H9 (cell line): ENCODE measurements at regions not wholly inside any gene's neighbourhood (a gene's known extent, or its start where the extent isn't known, plus 50 kb on each side); places are given as distances from the start of the nearest gene placed in this dataset.

Source experiments
- DNase-seq: peaks from one replicate; pipeline ENCODE4 v3.0.0-alpha.2; 2017
- H2AFZ ChIP-seq: one replicate; pipeline ENCODE4 v1.6.1; 2013; ENCODE audit warnings: mild to moderate bottlenecking, low read length, control low read depth, moderate library complexity
- H2AK5ac ChIP-seq: 2 replicates; pipeline ENCODE4 v1.6.1; 2013; ENCODE audit warnings: low read length, control low read depth, mixed read lengths; ENCODE audit not compliant: insufficient read length
- H2BK120ac ChIP-seq: one replicate; pipeline ENCODE4 v1.6.1; 2013; ENCODE audit warnings: low read depth, mild to moderate bottlenecking, low read length, control low read depth, inconsistent platforms; ENCODE audit not compliant: poor library complexity, severe bottlenecking
- H2BK12ac ChIP-seq: 2 replicates; pipeline ENCODE4 v1.6.1; 2013; ENCODE audit warnings: low read length, control low read depth, mixed read lengths, low read depth; ENCODE audit not compliant: insufficient read length
- H2BK15ac ChIP-seq: 2 replicates; pipeline ENCODE4 v1.6.1; 2013; ENCODE audit warnings: low read depth, low read length, control low read depth
- H2BK20ac ChIP-seq: one replicate; pipeline ENCODE4 v1.6.1; 2013; ENCODE audit warnings: low read depth, mild to moderate bottlenecking, low read length, control low read depth, inconsistent platforms; ENCODE audit not compliant: poor library complexity, severe bottlenecking
- H2BK5ac ChIP-seq: 2 replicates; pipeline ENCODE4 v1.6.1; 2013; ENCODE audit warnings: low read length, control low read depth, mixed read lengths; ENCODE audit not compliant: insufficient read length
- H3K14ac ChIP-seq: 2 replicates; pipeline ENCODE4 v1.6.1; 2013; ENCODE audit warnings: low read length, control low read depth; ENCODE audit not compliant: insufficient read depth
- H3K18ac ChIP-seq: 2 replicates; pipeline ENCODE4 v1.6.1; 2013; ENCODE audit warnings: low read depth, mild to moderate bottlenecking, mixed read lengths, low read length, control low read depth; ENCODE audit not compliant: insufficient read length
- H3K23ac ChIP-seq: 2 replicates; pipeline ENCODE4 v1.6.1; 2013; ENCODE audit warnings: low read length, control low read depth, mixed read lengths, low read depth; ENCODE audit not compliant: insufficient read length
- H3K23me2 ChIP-seq: 2 replicates; pipeline ENCODE4 v1.6.1; 2013; ENCODE audit warnings: low read depth, mild to moderate bottlenecking, mixed read lengths, low read length, control low read depth; ENCODE audit not compliant: insufficient read length, poor library complexity, severe bottlenecking
- H3K27ac ChIP-seq: 2 replicates; pipeline ENCODE4 v1.5.1; 2013; ENCODE audit warnings: low read length, control low read depth, mixed read lengths, low read depth; ENCODE audit not compliant: insufficient read length
- H3K27me3 ChIP-seq: 2 replicates; pipeline ENCODE4 v1.6.1; 2013; ENCODE audit warnings: low read length, control low read depth, inconsistent platforms; ENCODE audit not compliant: insufficient read depth
- H3K4ac ChIP-seq: 2 replicates; pipeline ENCODE4 v1.6.1; 2013; ENCODE audit warnings: low read depth, mild to moderate bottlenecking, control low read depth, inconsistent platforms, low read length, moderate library complexity
- H3K4me1 ChIP-seq: 2 replicates; pipeline ENCODE4 v1.6.1; 2013; ENCODE audit warnings: low read length, control low read depth, inconsistent platforms; ENCODE audit not compliant: insufficient read depth
- H3K4me2 ChIP-seq: 2 replicates; pipeline ENCODE4 v1.6.1; 2013; ENCODE audit warnings: low read length, control low read depth, mixed read lengths; ENCODE audit not compliant: insufficient read length, insufficient read depth
- H3K56ac ChIP-seq: 2 replicates; pipeline ENCODE4 v1.6.1; 2013; ENCODE audit warnings: low read depth, mild to moderate bottlenecking, mixed read lengths, low read length, control low read depth; ENCODE audit not compliant: insufficient read length
- H3K79me1 ChIP-seq: 2 replicates; pipeline ENCODE4 v1.6.1; 2013; ENCODE audit warnings: low read depth, mild to moderate bottlenecking, moderate library complexity, low read length, control low read depth, inconsistent platforms; ENCODE audit not compliant: insufficient read depth, poor library complexity, severe bottlenecking
- H3K79me2 ChIP-seq: 2 replicates; pipeline ENCODE4 v1.6.1; 2013; ENCODE audit warnings: low read length, control low read depth, inconsistent platforms; ENCODE audit not compliant: insufficient read depth
- H3K9ac ChIP-seq: 2 replicates; pipeline ENCODE4 v1.6.1; 2013; ENCODE audit warnings: low read length, control low read depth, mixed read lengths; ENCODE audit not compliant: insufficient read length; ENCODE audit errors: extremely low read depth
- H3K9me3 ChIP-seq: one replicate; pipeline ENCODE4 v1.6.1; 2013; ENCODE audit warnings: low read depth, low read length, inconsistent platforms; ENCODE audit not compliant: control insufficient read depth
- H3T11ph ChIP-seq: one replicate; pipeline ENCODE4 v1.6.1; 2013; ENCODE audit warnings: mild to moderate bottlenecking, low read length, control low read depth, inconsistent platforms
- H4K20me1 ChIP-seq: one replicate; pipeline ENCODE4 v1.6.1; 2013; ENCODE audit not compliant: control insufficient read depth, insufficient read length, insufficient read depth
- H4K5ac ChIP-seq: 2 replicates; pipeline ENCODE4 v1.6.1; 2013; ENCODE audit warnings: low read depth, mild to moderate bottlenecking, mixed read lengths, low read length, control low read depth; ENCODE audit not compliant: insufficient read length
- H4K8ac ChIP-seq: replicated peaks from 2 replicates; pipeline ENCODE4 v1.6.1; 2013; ENCODE audit warnings: low read length, control low read depth, mixed read lengths, low read depth; ENCODE audit not compliant: insufficient read length
- H4K91ac ChIP-seq: 2 replicates; pipeline ENCODE4 v1.6.1; 2013; ENCODE audit warnings: low read depth, mild to moderate bottlenecking, moderate library complexity, mixed read lengths, low read length, control low read depth; ENCODE audit not compliant: insufficient read length
- H3K27ac Mint-ChIP-seq, 3 experiments: 2 replicates in 2 of 3; 3 replicates in 1 of 3; pipeline ENCODE4 v1.8.0; 2020 to 2021; ENCODE audit warnings: mixed read lengths in 3 of 3, mild to moderate bottlenecking in 1 of 3, moderate library complexity in 1 of 3
- H3K27me3 Mint-ChIP-seq: 2 replicates; pipeline ENCODE4 v1.8.0; 2021; ENCODE audit warnings: low read depth, mild to moderate bottlenecking, moderate library complexity, mixed read lengths
- H3K36me3 Mint-ChIP-seq, 3 experiments: 2 replicates in 2 of 3; 3 replicates in 1 of 3; pipeline ENCODE4 v1.8.0; 2020 to 2021; ENCODE audit warnings: low read depth in 3 of 3, mixed read lengths in 3 of 3; ENCODE audit not compliant: insufficient read depth in 1 of 3
- H3K4me1 Mint-ChIP-seq, 2 experiments: 2 replicates each; pipeline ENCODE4 v1.8.0; 2020; ENCODE audit warnings: mixed read lengths in 2 of 2
- H3K4me3 Mint-ChIP-seq, 2 experiments: 2 replicates in 1 of 2; 3 replicates in 1 of 2; pipeline ENCODE4 v1.8.0; 2020 to 2021; ENCODE audit warnings: mild to moderate bottlenecking in 2 of 2, mixed read lengths in 2 of 2, moderate library complexity in 1 of 2
- H3K9me3 Mint-ChIP-seq, 2 experiments: 2 replicates in 1 of 2; 3 replicates in 1 of 2; pipeline ENCODE4 v1.8.0; 2020; ENCODE audit warnings: mild to moderate bottlenecking in 2 of 2, mixed read lengths in 2 of 2, moderate library complexity in 1 of 2
- WGBS: extraction: QIAGEN DNeasy Blood & Tissue Kit; methylation state at CpG from one replicate; pipeline ENCODE4 v1.1.7; 2013; ENCODE audit warnings: missing lambda C conversion rate, low lambda C conversion rate, mixed read lengths; ENCODE audit not compliant: insufficient read length; ENCODE audit errors: extremely low coverage; 5-methylcytosine and 5-hydroxymethylcytosine counted together
- TF ChIP-seq, protein P1 (sequence below): fragments of 200-600 bp; sonication (generic); conservative IDR thresholded peaks from 3 replicates; pipeline ENCODE4 v1.8.0; 2021; ENCODE audit warnings: antibody characterized with exemption, mild to moderate bottlenecking

DNA sequence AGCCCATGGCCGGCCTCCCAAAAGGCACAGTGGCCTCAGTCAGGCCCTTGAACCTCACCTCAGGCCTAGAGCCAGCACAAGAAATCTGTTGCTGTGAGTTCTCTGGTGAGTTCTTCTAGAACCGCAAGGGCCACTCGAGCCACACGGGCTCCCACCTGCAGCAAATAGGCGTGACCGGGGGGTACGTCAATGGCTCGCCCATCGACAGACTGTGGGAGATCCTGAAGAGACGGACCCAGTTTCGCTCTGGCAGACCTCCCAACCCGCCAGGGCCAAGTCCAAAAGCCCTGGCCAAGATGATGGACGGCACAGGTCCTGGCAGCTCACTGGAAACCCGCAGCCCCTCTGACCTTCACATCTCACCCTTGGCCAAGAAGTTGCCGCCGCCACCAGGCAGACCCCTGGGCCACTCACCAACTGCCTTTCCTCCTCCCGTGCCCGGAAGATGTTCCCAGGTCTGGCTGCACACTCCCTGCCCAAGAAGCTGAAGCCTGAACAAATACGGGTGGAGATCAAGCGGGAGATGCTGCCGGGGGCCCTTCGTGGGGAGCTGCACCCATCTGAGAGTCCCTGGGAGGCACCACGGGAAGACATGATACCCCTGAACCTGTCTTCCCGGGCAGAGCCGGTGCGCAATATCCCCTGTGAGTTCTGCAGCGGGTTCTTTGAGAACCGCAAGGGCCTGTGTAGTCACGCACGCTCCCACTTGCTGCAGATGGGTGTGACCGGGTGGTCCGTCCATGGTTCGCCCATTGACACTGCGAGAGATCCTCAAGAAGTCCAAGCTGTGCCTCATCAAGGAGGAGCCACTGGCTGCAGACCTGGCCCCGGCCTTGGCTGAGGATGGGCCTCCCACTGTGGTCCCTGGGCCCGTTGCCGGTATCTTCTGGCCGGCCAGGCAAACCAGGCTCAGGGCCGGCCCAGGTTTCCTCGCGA, 544.2 kb upstream of the CCDC179 start:
- TF ChIP-seq, protein P1, sequence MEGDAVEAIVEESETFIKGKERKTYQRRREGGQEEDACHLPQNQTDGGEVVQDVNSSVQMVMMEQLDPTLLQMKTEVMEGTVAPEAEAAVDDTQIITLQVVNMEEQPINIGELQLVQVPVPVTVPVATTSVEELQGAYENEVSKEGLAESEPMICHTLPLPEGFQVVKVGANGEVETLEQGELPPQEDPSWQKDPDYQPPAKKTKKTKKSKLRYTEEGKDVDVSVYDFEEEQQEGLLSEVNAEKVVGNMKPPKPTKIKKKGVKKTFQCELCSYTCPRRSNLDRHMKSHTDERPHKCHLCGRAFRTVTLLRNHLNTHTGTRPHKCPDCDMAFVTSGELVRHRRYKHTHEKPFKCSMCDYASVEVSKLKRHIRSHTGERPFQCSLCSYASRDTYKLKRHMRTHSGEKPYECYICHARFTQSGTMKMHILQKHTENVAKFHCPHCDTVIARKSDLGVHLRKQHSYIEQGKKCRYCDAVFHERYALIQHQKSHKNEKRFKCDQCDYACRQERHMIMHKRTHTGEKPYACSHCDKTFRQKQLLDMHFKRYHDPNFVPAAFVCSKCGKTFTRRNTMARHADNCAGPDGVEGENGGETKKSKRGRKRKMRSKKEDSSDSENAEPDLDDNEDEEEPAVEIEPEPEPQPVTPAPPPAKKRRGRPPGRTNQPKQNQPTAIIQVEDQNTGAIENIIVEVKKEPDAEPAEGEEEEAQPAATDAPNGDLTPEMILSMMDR = no peak
- Histone ChIP-seq H2BK15ac (no peak overlapping the region), H3K79me1 (no peaks in the 10 kb centered on the region), H4K20me1 (no peaks in the 10 kb centered on the region), H3K79me2 (no peaks in the 10 kb centered on the region), H2BK20ac (no peak overlapping the region), H3K23me2 (peaks cover 2% of the 10 kb centered on the region), H3K14ac (no peak overlapping the region), H2BK12ac (no peak overlapping the region), H3T11ph (no peak overlapping the region), H4K91ac (no peak overlapping the region), H2AK5ac (no peak overlapping the region), H4K5ac (no peak overlapping the region), H2BK5ac (no peak overlapping the region), H4K8ac (no peak overlapping the region), H3K18ac (no peak overlapping the region), H3K56ac (no peak overlapping the region), H3K27ac (no peak overlapping the region), H2BK120ac (no peak overlapping the region), H3K23ac (no peak overlapping the region), H3K27me3 (no peaks in the 10 kb centered on the region), H3K4ac (no peak overlapping the region), H3K9me3 (no peaks in the 10 kb centered on the region), H3K9ac (no peak overlapping the region), H3K4me1 (no peaks in the 10 kb centered on the region), H2AFZ (no peak overlapping the region), H3K4me2 (no peak overlapping the region)
- no peak overlapping the region for H3K27ac Mint-ChIP-seq
- WGBS = no CpG with 5 or more reads among the region's 41 CpGs
- H3K4me3 Mint-ChIP-seq = no peak overlapping the region
- DNase-seq = no peak
- peaks cover 26 to 35% of the 10 kb centered on the region in 2 experiments for H3K9me3 Mint-ChIP-seq
- H3K4me1 Mint-ChIP-seq = no peaks in the 10 kb centered on the region
- H3K36me3 Mint-ChIP-seq = peaks cover 8 to 40% (median 15%) of the 10 kb centered on the region in 3 experiments
- no peaks in the 10 kb centered on the region for H3K27me3 Mint-ChIP-seq
